Fibroblast of mammary gland (primary cell): ENCODE measurements at regions not wholly inside any gene's neighbourhood (a gene's known extent, or its start where the extent isn't known, plus 50 kb on each side); places are given as distances from the start of the nearest gene placed in this dataset.

Experiments used
- DNase-seq: peaks from one replicate; pipeline ENCODE4 v3.0.0-alpha.2; 2010; ENCODE audit warnings: low read depth
- H3K4me3 ChIP-seq: 2 replicates; pipeline ENCODE4 v1.5.1; 2011; ENCODE audit warnings: low read depth, mild to moderate bottlenecking, low read length, moderate library complexity; ENCODE audit not compliant: control insufficient read depth
- CTCF ChIP-seq: conservative IDR thresholded peaks from 2 replicates; pipeline ENCODE4 v1.5.1; 2011; ENCODE audit warnings: low read depth, low read length, inconsistent platforms; ENCODE audit not compliant: control insufficient read depth, insufficient read depth

- H3K4me3 ChIP-seq, result no peak overlapping the region
- no peak for TF ChIP-seq CTCF
- DNase-seq, result no peak
Observed at GRCh38 chr2:235240574-235240973, 253.3 kb upstream of the AGAP1 start.

- TF ChIP-seq CTCF, result no peak
- no peak overlapping the region for H3K4me3 ChIP-seq
- DNase-seq, result peak; percentile 42
Observed at GRCh38 chr2:235244255-235245220, 249.3 kb upstream of the AGAP1 start.

- no peak overlapping the region for H3K4me3 ChIP-seq
- DNase-seq, result no peak
- TF ChIP-seq CTCF, result no peak
Observed at GRCh38 chr2:235247001-235247400, 246.8 kb upstream of the AGAP1 start.

GRCh38 chr2:235255693-235256092, 238.2 kb upstream of the AGAP1 start:
- DNase-seq, result no peak
- H3K4me3 ChIP-seq, result no peak overlapping the region
- TF ChIP-seq CTCF, result no peak

- no peak overlapping the region for H3K4me3 ChIP-seq
- TF ChIP-seq CTCF, result no peak
- DNase-seq, result no peak
Observed at GRCh38 chr2:235257590-235257989, 236.3 kb upstream of the AGAP1 start.

- no peak for DNase-seq
- no peak overlapping the region for H3K4me3 ChIP-seq
- TF ChIP-seq CTCF, result no peak
Observed at GRCh38 chr2:235262750-235263149, 231.1 kb upstream of the AGAP1 start.
